GM12865 (cell line): ENCODE measurements at regions not wholly inside any gene's neighbourhood (a gene's known extent, or its start where the extent isn't known, plus 50 kb on each side); places are given as distances from the start of the nearest gene placed in this dataset.

ENCODE experiments used
- DNase-seq: peaks from one replicate; pipeline ENCODE4 v3.0.0; 2010; ENCODE audit warnings: low read depth
- H3K4me3 ChIP-seq: 2 replicates; pipeline ENCODE4 v1.5.1; 2011; ENCODE audit warnings: mild to moderate bottlenecking, low read depth, low read length, control low read depth
- CTCF ChIP-seq: IDR thresholded peaks from 2 replicates; pipeline ENCODE4 v1.5.1; 2011; ENCODE audit warnings: low read length, control low read depth, low read depth, inconsistent platforms; ENCODE audit not compliant: insufficient read depth; ENCODE audit errors: missing control alignments

GRCh38 chr1:83581747-83582146 is 417.2 kb downstream of the TTLL7 start:
- no peak for DNase-seq
- no peak overlapping the region for H3K4me3 ChIP-seq
- TF ChIP-seq CTCF: no peak

GRCh38 chr1:83574791-83575190 is 424.1 kb downstream of the TTLL7 start:
- no peak overlapping the region for H3K4me3 ChIP-seq
- TF ChIP-seq CTCF: no peak
- peak; percentile 60 for DNase-seq

- DNase-seq: no peak
- no peak overlapping the region for H3K4me3 ChIP-seq
- TF ChIP-seq CTCF: no peak
Observed at GRCh38 chr1:83573776-83574175, 425.2 kb downstream of the TTLL7 start.

GRCh38 chr1:83571536-83571935 is 427.4 kb downstream of the TTLL7 start:
- DNase-seq: no peak
- no peak overlapping the region for H3K4me3 ChIP-seq
- TF ChIP-seq CTCF: no peak

GRCh38 chr1:83561346-83561745 is 437.6 kb downstream of the TTLL7 start:
- DNase-seq: no peak
- no peak for TF ChIP-seq CTCF
- no peak overlapping the region for H3K4me3 ChIP-seq

- no peak overlapping the region for H3K4me3 ChIP-seq
- DNase-seq: peak; percentile 29
- no peak for TF ChIP-seq CTCF
Observed at GRCh38 chr1:83559129-83559840, 439.6 kb downstream of the TTLL7 start.

GRCh38 chr1:83555871-83556270 is 443.1 kb downstream of the TTLL7 start:
- TF ChIP-seq CTCF: no peak
- no peak overlapping the region for H3K4me3 ChIP-seq
- no peak for DNase-seq
